ENCODE measurements at regions not wholly inside any gene's neighbourhood (a gene's known extent, or its start where the extent isn't known, plus 50 kb on each side); places are given as distances from the start of the nearest gene placed in this dataset.
A peak's percentile ranks its signal among the peaks of the same experiment; 100 is the strongest.
"Not testable (repeated sequence)": the region's sequence is repeated elsewhere in the genome, so short reads cannot be mapped to it uniquely, and the experiment has no call there.

DNA sequence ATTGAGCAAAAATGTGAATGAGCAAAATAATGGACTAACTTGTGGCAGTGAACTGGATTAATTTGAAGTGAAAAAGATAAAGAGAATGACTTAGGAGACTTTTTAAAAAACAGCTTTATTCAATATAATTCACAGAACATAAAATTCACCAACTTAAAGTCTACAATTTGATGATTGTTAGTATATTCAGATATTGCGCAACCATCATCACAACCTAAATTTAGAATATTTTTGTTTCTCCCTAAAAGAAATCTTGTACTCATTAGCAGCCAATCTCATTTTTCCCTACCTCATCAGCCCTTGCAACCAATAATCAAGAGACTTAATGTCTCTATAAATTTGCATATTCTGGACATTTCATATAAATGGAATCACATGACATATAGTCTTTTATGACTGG lies 496.5 kb downstream of the IGSF11 start:
- H3K4me3 ChIP-seq: no peak overlapping the region
- no peak overlapping the region for H3K9ac ChIP-seq
- H3K4me2 ChIP-seq (ENCODE audit: unreplicated experiment): no peak overlapping the region
- H3K4me1 ChIP-seq (ENCODE audit: insufficient read depth): no peaks in the 10 kb centered on the region
- no peak overlapping the region for H3K27ac ChIP-seq
- WGBS, 2 experiments (ENCODE audit: low coverage in 1 of 2, low lambda C conversion rate in 2 of 2, missing lambda C conversion rate in 2 of 2): 83 to 86% methylated on average over 1 of the region's 1 CpG
- H2AFZ ChIP-seq: no peak overlapping the region
- H3K9me3 ChIP-seq (ENCODE audit: low read depth): no peaks in the 10 kb centered on the region
- no peaks in the 10 kb centered on the region for H3K36me3 ChIP-seq (ENCODE audit: low read depth)
- H3K27me3 ChIP-seq (replicated peaks; ENCODE audit: insufficient read depth): no peaks in the 10 kb centered on the region
- DNase-seq: peak; percentile 0
- in situ Hi-C loops (cut with MboI): no loop called here
- no peaks in the 10 kb centered on the region for H4K20me1 ChIP-seq (ENCODE audit: insufficient read depth)
- no peaks in the 10 kb centered on the region for H3K9me2 ChIP-seq (ENCODE audit: insufficient read depth)
- TF ChIP-seq EZH2 (IDR thresholded peaks at IDR 0.05; ENCODE audit: insufficient read depth, poor library complexity, severe bottlenecking) (no peak), EZH2phosphoT487 (IDR thresholded peaks at IDR 0.05; ENCODE audit: insufficient read depth, low read depth) (no peak)
- H3K79me2 ChIP-seq (ENCODE audit: insufficient read depth): no peaks in the 10 kb centered on the region
- H3F3A ChIP-seq (ENCODE audit: insufficient read depth): no peaks in the 10 kb centered on the region

DNA sequence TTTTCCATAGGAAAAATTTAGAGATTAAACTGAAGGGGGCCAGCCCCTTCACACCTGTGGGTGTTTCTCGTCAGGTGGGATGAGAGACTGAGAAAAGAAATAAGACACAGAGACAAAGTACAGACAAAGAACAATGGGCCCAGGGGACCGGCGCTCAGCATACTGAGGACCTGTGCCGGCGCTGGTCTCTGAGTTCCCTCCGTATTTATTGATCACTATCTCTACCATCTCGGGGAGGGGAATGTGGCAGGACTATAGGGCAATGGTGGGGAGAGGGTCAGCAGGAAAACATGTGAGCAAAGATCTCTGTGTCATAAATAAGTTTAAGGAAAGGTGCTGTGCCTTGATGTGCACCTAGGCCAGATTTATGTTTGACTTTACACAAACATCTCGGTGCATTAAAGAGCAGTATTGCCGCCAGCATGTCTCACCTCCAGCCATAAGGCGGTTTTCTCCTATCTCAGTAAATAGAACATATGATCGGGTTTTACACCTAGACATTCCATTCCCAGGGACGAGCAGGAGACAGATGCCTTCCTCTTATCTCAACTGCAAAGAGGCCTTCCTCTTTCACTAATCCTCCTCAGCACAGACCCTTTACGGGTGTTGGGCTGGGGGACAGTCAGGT lies 494.7 kb downstream of the IGSF11 start:
- H3F3A ChIP-seq (ENCODE audit: insufficient read depth); H3K4me3 ChIP-seq; H3K4me2 ChIP-seq (ENCODE audit: unreplicated experiment); H3K9ac ChIP-seq; in situ Hi-C loops (cut with MboI); H3K4me1 ChIP-seq (ENCODE audit: insufficient read depth); H2AFZ ChIP-seq; H3K79me2 ChIP-seq (ENCODE audit: insufficient read depth); H3K27me3 ChIP-seq (replicated peaks; ENCODE audit: insufficient read depth); H3K9me2 ChIP-seq (ENCODE audit: insufficient read depth); H3K36me3 ChIP-seq (ENCODE audit: low read depth); H3K27ac ChIP-seq; DNase-seq; H3K9me3 ChIP-seq (ENCODE audit: low read depth); H4K20me1 ChIP-seq (ENCODE audit: insufficient read depth): not testable (repeated sequence)
- 41 to 42% methylated on average over 13 of the region's 13 CpGs for WGBS, 2 experiments (ENCODE audit: low coverage in 1 of 2, low lambda C conversion rate in 2 of 2, missing lambda C conversion rate in 2 of 2)

DNA sequence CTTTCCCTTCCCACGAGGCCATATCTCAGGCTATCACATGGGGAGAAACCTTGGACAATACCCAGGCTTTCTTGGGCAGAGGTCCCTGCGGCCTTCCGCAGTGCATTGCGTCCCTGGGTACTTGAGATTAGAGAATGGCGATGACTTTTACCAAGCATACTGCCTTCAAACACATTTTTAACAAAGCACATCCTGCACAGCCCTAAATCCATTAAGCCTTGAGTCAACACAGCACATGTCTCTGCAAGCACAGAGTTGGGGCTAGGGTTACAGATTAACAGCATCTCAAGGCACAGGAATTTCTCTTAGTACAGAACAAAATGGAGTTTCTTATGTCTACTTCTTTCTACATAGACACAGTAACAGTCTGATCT lies 494.2 kb downstream of the IGSF11 start:
- H3K27me3 ChIP-seq (replicated peaks; ENCODE audit: insufficient read depth); H3K9ac ChIP-seq; H2AFZ ChIP-seq; H3K4me1 ChIP-seq (ENCODE audit: insufficient read depth); H3K27ac ChIP-seq; H3K79me2 ChIP-seq (ENCODE audit: insufficient read depth); H3F3A ChIP-seq (ENCODE audit: insufficient read depth); H3K36me3 ChIP-seq (ENCODE audit: low read depth); H3K4me3 ChIP-seq; H3K4me2 ChIP-seq (ENCODE audit: unreplicated experiment); H3K9me3 ChIP-seq (ENCODE audit: low read depth); H3K9me2 ChIP-seq (ENCODE audit: insufficient read depth); DNase-seq; H4K20me1 ChIP-seq (ENCODE audit: insufficient read depth); in situ Hi-C loops (cut with MboI): not testable (repeated sequence)
- WGBS, 2 experiments (ENCODE audit: low coverage in 1 of 2, low lambda C conversion rate in 2 of 2, missing lambda C conversion rate in 2 of 2): 32 to 43% methylated on average over 5 of the region's 5 CpGs

DNA sequence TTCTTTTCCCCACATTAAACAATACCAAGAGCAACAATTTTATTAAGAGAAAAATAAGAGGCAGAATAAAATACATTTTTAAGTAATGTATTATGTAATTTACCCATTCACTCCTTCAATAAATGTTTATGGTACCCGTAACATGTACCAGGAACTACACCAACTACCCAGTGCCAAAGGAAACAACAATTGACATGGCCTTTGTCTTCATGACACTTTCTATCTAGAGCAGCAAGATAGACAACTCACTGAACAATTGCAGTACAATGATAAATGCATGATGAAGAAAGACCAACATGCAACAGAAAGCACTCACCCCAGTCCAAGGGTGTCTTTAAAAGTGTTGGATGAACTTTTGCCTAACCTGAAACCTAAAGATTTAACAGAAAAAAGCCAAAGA lies 493.8 kb downstream of the IGSF11 start:
- Histone ChIP-seq H3K4me2 (ENCODE audit: unreplicated experiment) (no peak overlapping the region), H3K4me3 (no peak overlapping the region)

DNA sequence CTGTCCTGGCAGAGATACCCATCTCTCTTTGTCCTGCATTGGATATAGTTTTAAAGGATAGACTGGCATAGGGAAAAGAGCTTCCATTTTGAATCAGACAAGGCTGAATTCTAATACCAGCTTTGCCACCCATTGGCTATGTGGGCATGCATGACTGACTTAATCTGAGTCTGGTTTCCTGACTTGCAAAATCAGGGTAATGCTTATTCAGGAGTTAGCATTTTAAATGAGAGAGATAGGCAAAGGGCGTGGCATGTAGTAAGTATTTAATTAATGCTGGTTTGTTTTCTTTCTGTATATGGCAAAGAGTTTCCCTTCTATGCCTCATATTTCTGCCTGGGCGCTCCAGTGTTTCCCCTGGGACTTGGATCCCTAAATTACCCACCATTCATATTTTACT lies 492.9 kb downstream of the IGSF11 start:
- DNase-seq: no peak
- Histone ChIP-seq H3K9me3 (ENCODE audit: low read depth) (no peaks in the 10 kb centered on the region), H3K36me3 (ENCODE audit: low read depth) (no peaks in the 10 kb centered on the region), H3K79me2 (ENCODE audit: insufficient read depth) (no peaks in the 10 kb centered on the region), H3K4me1 (ENCODE audit: insufficient read depth) (no peaks in the 10 kb centered on the region), H3K27me3 (replicated peaks; ENCODE audit: insufficient read depth) (no peaks in the 10 kb centered on the region), H2AFZ (no peak overlapping the region), H3K4me2 (ENCODE audit: unreplicated experiment) (no peak overlapping the region), H3K27ac (no peak overlapping the region), H3K9ac (no peak overlapping the region), H4K20me1 (ENCODE audit: insufficient read depth) (no peaks in the 10 kb centered on the region), H3F3A (ENCODE audit: insufficient read depth) (no peaks in the 10 kb centered on the region), H3K4me3 (no peak overlapping the region), H3K9me2 (ENCODE audit: insufficient read depth) (no peaks in the 10 kb centered on the region)
- no peak for TF ChIP-seq EZH2 (IDR thresholded peaks at IDR 0.05; ENCODE audit: insufficient read depth, poor library complexity, severe bottlenecking)
- TF ChIP-seq EZH2phosphoT487 (IDR thresholded peaks at IDR 0.05; ENCODE audit: insufficient read depth, low read depth): no peak
- 7 to 17% methylated on average over 2 of the region's 2 CpGs for WGBS, 2 experiments (ENCODE audit: low coverage in 1 of 2, low lambda C conversion rate in 2 of 2, missing lambda C conversion rate in 2 of 2)
- in situ Hi-C loops (cut with MboI): no loop called here

More for the DNA sequence above, 493.8 kb downstream of the IGSF11 start:
- Histone ChIP-seq H2AFZ (no peak overlapping the region), H3K79me2 (ENCODE audit: insufficient read depth) (no peaks in the 10 kb centered on the region), H4K20me1 (ENCODE audit: insufficient read depth) (no peaks in the 10 kb centered on the region), H3K36me3 (ENCODE audit: low read depth) (no peaks in the 10 kb centered on the region), H3K9me3 (ENCODE audit: low read depth) (no peaks in the 10 kb centered on the region), H3F3A (ENCODE audit: insufficient read depth) (no peaks in the 10 kb centered on the region), H3K27ac (no peak overlapping the region), H3K27me3 (replicated peaks; ENCODE audit: insufficient read depth) (no peaks in the 10 kb centered on the region), H3K9me2 (ENCODE audit: insufficient read depth) (no peaks in the 10 kb centered on the region), H3K4me1 (ENCODE audit: insufficient read depth) (no peaks in the 10 kb centered on the region), H3K9ac (no peak overlapping the region)
- WGBS, 2 experiments (ENCODE audit: low coverage in 1 of 2, low lambda C conversion rate in 2 of 2, missing lambda C conversion rate in 2 of 2): 22 to 31% methylated on average over 1 of the region's 1 CpG
- TF ChIP-seq EZH2 (IDR thresholded peaks at IDR 0.05; ENCODE audit: insufficient read depth, poor library complexity, severe bottlenecking): no peak
- TF ChIP-seq EZH2phosphoT487 (IDR thresholded peaks at IDR 0.05; ENCODE audit: insufficient read depth, low read depth): no peak
- no peak for DNase-seq
- in situ Hi-C loops (cut with MboI): no loop called here

All from GM23248 (cell line).